IPS-18a (cell line): ENCODE measurements at regions not wholly inside any gene's neighbourhood (a gene's known extent, or its start where the extent isn't known, plus 50 kb on each side); places are given as distances from the start of the nearest gene placed in this dataset.

Source experiments
- H3K27ac ChIP-seq: one replicate; pipeline ENCODE4 v1.5.1; 2013; ENCODE audit warnings: low read length
- H3K27me3 ChIP-seq: one replicate; pipeline ENCODE4 v1.6.1; 2013; ENCODE audit warnings: mild to moderate bottlenecking, low read length; ENCODE audit not compliant: control insufficient read depth, insufficient read depth
- H3K36me3 ChIP-seq: one replicate; pipeline ENCODE4 v1.6.1; 2013; ENCODE audit warnings: low read depth, low read length; ENCODE audit not compliant: control insufficient read depth
- H3K4me1 ChIP-seq: one replicate; pipeline ENCODE4 v1.6.1; 2013; ENCODE audit warnings: low read depth, low read length; ENCODE audit not compliant: control insufficient read depth
- H3K4me3 ChIP-seq: one replicate; pipeline ENCODE4 v1.5.1; 2013; ENCODE audit warnings: low read length
- H3K9ac ChIP-seq: one replicate; pipeline ENCODE4 v1.6.1; 2013; ENCODE audit warnings: mild to moderate bottlenecking, low read length, moderate library complexity
- H3K9me3 ChIP-seq: one replicate; pipeline ENCODE4 v1.6.1; 2013; ENCODE audit warnings: low read depth, low read length; ENCODE audit not compliant: control insufficient read depth

GRCh38 chr10:120975868-120976225, 124.7 kb downstream of the WDR11 start:
- Histone ChIP-seq H3K9me3 (no peaks in the 10 kb centered on the region), H3K4me1 (peaks cover 5% of the 10 kb centered on the region), H3K4me3 (no peak overlapping the region), H3K27me3 (peaks cover 34% of the 10 kb centered on the region), H3K36me3 (no peaks in the 10 kb centered on the region), H3K9ac (no peak overlapping the region), H3K27ac (no peak overlapping the region)

- Histone ChIP-seq H3K27ac (no peak overlapping the region), H3K27me3 (peaks cover 34% of the 10 kb centered on the region), H3K9ac (no peak overlapping the region), H3K36me3 (no peaks in the 10 kb centered on the region), H3K9me3 (no peaks in the 10 kb centered on the region), H3K4me1 (peaks cover 21% of the 10 kb centered on the region), H3K4me3 (no peak overlapping the region)
Measured at GRCh38 chr10:120977897-120978296, 126.7 kb downstream of the WDR11 start.

GRCh38 chr10:120978589-120979252, 127.6 kb downstream of the WDR11 start:
- H3K36me3 ChIP-seq: no peaks in the 10 kb centered on the region
- H3K4me3 ChIP-seq: peak overlapping the region; percentile 53
- no peak overlapping the region for H3K27ac ChIP-seq
- H3K9me3 ChIP-seq: no peaks in the 10 kb centered on the region
- peaks cover 21% of the 10 kb centered on the region for H3K4me1 ChIP-seq
- no peak overlapping the region for H3K9ac ChIP-seq
- H3K27me3 ChIP-seq: peaks cover 34% of the 10 kb centered on the region

DNA sequence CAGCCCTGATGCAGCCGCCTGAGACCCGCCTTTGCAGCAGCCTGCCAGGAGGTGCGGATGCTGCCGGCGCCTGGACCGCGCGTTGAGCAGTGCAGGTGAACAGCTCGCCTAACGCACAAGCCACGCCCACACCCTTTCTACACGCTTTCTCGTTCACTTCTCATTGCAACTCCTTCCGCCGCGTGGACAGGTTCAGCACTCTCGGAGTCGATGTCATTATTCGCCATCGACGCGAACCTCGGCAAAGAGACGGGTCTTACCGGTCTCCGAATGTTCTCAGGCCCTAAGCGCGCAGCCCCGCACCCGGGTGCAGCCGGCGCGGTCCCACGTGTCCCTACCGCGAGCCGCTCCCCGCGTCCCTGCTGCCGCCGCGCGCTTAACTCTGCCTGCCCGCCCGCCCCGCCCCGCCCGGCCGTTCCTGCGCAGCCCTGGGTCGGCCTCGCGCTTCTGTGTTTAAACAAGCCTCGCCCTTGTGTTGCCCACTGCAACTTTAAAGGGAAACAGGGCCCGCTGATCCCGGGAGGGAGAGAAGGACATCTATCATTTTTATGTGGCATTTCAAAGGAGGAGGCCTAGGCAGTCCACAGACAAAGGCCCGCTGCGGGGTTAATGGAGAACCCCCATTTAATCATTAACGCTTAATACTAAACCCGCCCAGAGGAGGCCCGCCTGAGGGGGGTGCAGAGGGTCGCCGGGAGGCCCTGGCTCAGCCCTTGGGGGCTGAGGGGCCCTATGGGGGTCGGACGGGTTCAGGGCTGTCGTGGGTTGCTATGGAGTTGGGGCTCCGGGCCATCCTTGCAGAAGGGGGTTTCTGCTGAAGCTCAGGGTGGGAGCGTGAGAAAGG, 128.5 kb downstream of the WDR11 start:
- H3K9ac ChIP-seq: no peak overlapping the region
- H3K9me3 ChIP-seq: no peaks in the 10 kb centered on the region
- no peak overlapping the region for H3K27ac ChIP-seq
- H3K27me3 ChIP-seq: peaks cover 34% of the 10 kb centered on the region
- H3K4me3 ChIP-seq: peak overlapping the region; percentile 53
- H3K36me3 ChIP-seq: no peaks in the 10 kb centered on the region
- peaks cover 21% of the 10 kb centered on the region for H3K4me1 ChIP-seq

GRCh38 chr10:120980279-120981255, 129.4 kb downstream of the WDR11 start:
- Histone ChIP-seq H3K9me3 (no peaks in the 10 kb centered on the region), H3K27me3 (peaks cover 34% of the 10 kb centered on the region), H3K4me3 (peak overlapping the region; percentile 38), H3K36me3 (no peaks in the 10 kb centered on the region), H3K9ac (no peak overlapping the region), H3K4me1 (peaks cover 21% of the 10 kb centered on the region), H3K27ac (no peak overlapping the region)

GRCh38 chr10:120981601-120982391, 130.6 kb downstream of the WDR11 start:
- H3K36me3 ChIP-seq: no peaks in the 10 kb centered on the region
- no peak overlapping the region for H3K27ac ChIP-seq
- H3K27me3 ChIP-seq: peaks cover 34% of the 10 kb centered on the region
- H3K4me3 ChIP-seq: no peak overlapping the region
- no peaks in the 10 kb centered on the region for H3K9me3 ChIP-seq
- no peak overlapping the region for H3K9ac ChIP-seq
- peaks cover 21% of the 10 kb centered on the region for H3K4me1 ChIP-seq

DNA sequence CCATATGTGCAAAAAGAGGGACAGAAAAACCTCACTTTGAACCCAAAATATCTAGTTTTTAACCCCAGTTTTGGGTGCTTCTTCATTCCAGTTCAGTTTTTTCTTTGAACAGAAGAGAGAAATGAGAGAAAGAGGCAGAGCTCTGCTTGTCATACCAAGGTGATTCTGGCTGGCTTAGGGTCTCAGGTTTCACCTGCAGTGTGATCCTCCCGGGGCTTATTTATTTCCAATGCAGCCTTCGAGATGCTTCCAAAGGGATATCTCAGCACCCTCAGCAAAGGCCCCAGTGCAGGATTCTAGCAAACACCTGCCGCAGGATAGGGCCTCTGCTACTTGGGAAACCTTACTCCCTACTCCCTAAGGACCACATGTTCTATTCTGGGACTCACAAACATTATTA, 131.3 kb downstream of the WDR11 start:
- peaks cover 21% of the 10 kb centered on the region for H3K4me1 ChIP-seq
- H3K9ac ChIP-seq: no peak overlapping the region
- no peaks in the 10 kb centered on the region for H3K9me3 ChIP-seq
- H3K27ac ChIP-seq: no peak overlapping the region
- H3K36me3 ChIP-seq: no peaks in the 10 kb centered on the region
- no peak overlapping the region for H3K4me3 ChIP-seq
- peaks cover 33% of the 10 kb centered on the region for H3K27me3 ChIP-seq

GRCh38 chr10:120983721-120984120, 132.6 kb downstream of the WDR11 start:
- no peak overlapping the region for H3K27ac ChIP-seq
- peaks cover 1% of the 10 kb centered on the region for H3K9me3 ChIP-seq
- H3K36me3 ChIP-seq: no peaks in the 10 kb centered on the region
- H3K4me1 ChIP-seq: peaks cover 21% of the 10 kb centered on the region
- no peak overlapping the region for H3K9ac ChIP-seq
- H3K27me3 ChIP-seq: peaks cover 21% of the 10 kb centered on the region
- H3K4me3 ChIP-seq: no peak overlapping the region

GRCh38 chr10:120984221-120984620, 133.1 kb downstream of the WDR11 start:
- peaks cover 16% of the 10 kb centered on the region for H3K27me3 ChIP-seq
- no peak overlapping the region for H3K9ac ChIP-seq
- H3K36me3 ChIP-seq: no peaks in the 10 kb centered on the region
- peaks cover 21% of the 10 kb centered on the region for H3K4me1 ChIP-seq
- no peak overlapping the region for H3K4me3 ChIP-seq
- peaks cover 6% of the 10 kb centered on the region for H3K9me3 ChIP-seq
- no peak overlapping the region for H3K27ac ChIP-seq

- Histone ChIP-seq H3K4me3 (no peak overlapping the region), H3K9me3 (peaks cover 13% of the 10 kb centered on the region), H3K27ac (no peak overlapping the region), H3K4me1 (peaks cover under 1% of the 10 kb centered on the region), H3K9ac (no peak overlapping the region), H3K36me3 (no peaks in the 10 kb centered on the region), H3K27me3 (no peaks in the 10 kb centered on the region)
Measured at GRCh38 chr10:120987359-120987758, 136.2 kb downstream of the WDR11 start.
